ENCODE measurements at regions not wholly inside any gene's neighbourhood (a gene's known extent, or its start where the extent isn't known, plus 50 kb on each side); places are given as distances from the start of the nearest gene placed in this dataset.

DNA sequence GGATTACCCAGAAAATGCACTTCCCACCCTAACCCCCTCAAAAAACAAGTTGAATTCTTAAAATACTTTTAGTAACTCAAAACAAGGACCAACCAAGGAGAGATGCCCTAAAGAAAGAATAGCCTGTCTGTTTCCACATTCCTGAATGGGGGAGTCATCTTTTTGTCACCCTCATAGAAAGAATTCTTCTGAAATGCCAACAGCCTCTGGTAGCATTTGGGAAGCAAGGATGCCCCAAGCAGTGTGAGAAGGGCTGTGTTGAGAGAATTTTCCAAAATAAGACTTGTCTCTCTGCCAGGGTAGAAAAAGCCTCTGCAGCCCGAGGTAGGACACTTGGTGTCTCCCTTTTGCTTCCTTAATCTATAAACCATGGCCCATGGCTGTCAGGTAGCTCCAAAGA lies 173.1 kb upstream of the VCX3A start:
- H3K36me3 Mint-ChIP-seq (ENCODE audit: low read depth), result no peaks in the 10 kb centered on the region
- TF ChIP-seq, protein P1, sequence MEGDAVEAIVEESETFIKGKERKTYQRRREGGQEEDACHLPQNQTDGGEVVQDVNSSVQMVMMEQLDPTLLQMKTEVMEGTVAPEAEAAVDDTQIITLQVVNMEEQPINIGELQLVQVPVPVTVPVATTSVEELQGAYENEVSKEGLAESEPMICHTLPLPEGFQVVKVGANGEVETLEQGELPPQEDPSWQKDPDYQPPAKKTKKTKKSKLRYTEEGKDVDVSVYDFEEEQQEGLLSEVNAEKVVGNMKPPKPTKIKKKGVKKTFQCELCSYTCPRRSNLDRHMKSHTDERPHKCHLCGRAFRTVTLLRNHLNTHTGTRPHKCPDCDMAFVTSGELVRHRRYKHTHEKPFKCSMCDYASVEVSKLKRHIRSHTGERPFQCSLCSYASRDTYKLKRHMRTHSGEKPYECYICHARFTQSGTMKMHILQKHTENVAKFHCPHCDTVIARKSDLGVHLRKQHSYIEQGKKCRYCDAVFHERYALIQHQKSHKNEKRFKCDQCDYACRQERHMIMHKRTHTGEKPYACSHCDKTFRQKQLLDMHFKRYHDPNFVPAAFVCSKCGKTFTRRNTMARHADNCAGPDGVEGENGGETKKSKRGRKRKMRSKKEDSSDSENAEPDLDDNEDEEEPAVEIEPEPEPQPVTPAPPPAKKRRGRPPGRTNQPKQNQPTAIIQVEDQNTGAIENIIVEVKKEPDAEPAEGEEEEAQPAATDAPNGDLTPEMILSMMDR (IDR thresholded peaks at IDR 0.05), result no peak
- H3K4me1 Mint-ChIP-seq, result no peaks in the 10 kb centered on the region
- no peak overlapping the region for H3K27ac Mint-ChIP-seq
- H3K9me3 Mint-ChIP-seq, result no peaks in the 10 kb centered on the region
- no peak overlapping the region for H3K4me3 Mint-ChIP-seq
- H3K27me3 Mint-ChIP-seq (ENCODE audit: low read depth, poor library complexity), result no peaks in the 10 kb centered on the region
- no peak for DNase-seq

DNA sequence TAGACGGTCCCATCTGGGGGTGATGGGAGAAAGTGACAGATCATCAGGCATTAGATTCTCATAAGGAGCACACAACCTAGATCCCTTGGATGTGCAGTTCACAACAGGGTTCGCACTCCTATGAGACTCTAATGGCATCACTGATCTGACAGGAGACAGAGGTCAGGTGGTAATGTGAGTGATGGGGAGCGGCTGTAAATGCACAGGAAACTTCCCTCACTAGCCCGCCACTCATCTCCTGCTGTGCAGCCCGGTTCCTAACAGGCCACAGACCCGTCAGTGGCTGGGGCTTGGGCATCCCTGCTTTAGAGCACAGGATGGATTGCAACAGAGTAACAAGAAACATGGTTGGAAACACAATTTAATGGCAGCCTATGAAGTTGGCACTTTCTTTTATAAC lies 172.6 kb upstream of the VCX3A start:
- Mint-ChIP-seq H3K9me3 (no peaks in the 10 kb centered on the region), H3K4me3 (no peak overlapping the region), H3K27me3 (ENCODE audit: low read depth, poor library complexity) (no peaks in the 10 kb centered on the region), H3K4me1 (no peaks in the 10 kb centered on the region), H3K36me3 (ENCODE audit: low read depth) (no peaks in the 10 kb centered on the region), H3K27ac (no peak overlapping the region)
- TF ChIP-seq, protein P1 (IDR thresholded peaks at IDR 0.05), result no peak
- no peak for DNase-seq

DNA sequence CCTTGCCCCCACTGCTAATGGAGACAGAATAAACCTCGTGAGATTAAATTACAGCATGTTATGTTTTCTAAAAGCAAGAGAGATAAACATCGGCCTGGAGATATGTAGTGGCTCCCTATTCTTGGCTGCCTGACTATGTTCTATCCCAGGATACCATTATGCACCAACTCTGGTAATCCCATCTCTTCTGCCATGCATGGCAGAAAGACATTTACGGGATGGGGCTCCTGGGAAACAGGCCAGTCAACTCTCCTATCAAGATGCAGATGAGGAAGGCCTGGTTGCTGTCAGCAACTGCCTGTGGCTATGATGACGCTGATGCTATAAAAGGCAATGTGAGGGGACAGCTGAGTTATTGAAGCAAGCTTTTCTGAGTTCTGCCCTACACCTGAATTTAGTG lies 166.2 kb upstream of the VCX3A start:
- Mint-ChIP-seq H3K9me3 (no peaks in the 10 kb centered on the region), H3K27ac (no peak overlapping the region), H3K4me3 (no peak overlapping the region), H3K27me3 (ENCODE audit: low read depth, poor library complexity) (no peaks in the 10 kb centered on the region), H3K4me1 (no peaks in the 10 kb centered on the region), H3K36me3 (ENCODE audit: low read depth) (no peaks in the 10 kb centered on the region)
- DNase-seq, result no peak
- TF ChIP-seq, protein P1 (IDR thresholded peaks at IDR 0.05), result no peak

DNA sequence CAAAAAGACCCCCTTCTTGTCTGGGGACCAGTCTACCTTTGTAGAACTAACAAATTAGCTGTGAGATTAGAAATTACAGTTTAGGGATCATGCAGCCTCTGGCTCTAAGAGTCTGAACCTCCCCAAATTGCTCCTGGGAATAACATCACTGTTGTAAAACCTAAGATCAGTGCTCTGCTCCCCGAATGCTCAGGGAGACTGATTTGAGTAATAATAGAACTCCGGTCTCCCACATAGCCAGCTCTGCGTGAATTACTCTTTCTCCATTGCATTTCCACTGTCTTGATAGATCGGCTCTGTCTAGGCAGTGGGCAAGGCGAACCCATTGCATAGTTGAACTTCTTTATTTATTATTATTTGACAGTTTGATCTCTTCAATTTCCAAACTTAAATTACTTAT lies 160.8 kb upstream of the VCX3A start:
- H3K27me3 Mint-ChIP-seq (ENCODE audit: low read depth, poor library complexity), result peaks cover 7% of the 10 kb centered on the region
- no peak for DNase-seq
- H3K9me3 Mint-ChIP-seq, result peaks cover 4% of the 10 kb centered on the region
- TF ChIP-seq, protein P1 (IDR thresholded peaks at IDR 0.05), result no peak
- peaks cover 4% of the 10 kb centered on the region for H3K36me3 Mint-ChIP-seq (ENCODE audit: low read depth)
- peaks cover 29% of the 10 kb centered on the region for H3K4me1 Mint-ChIP-seq
- H3K4me3 Mint-ChIP-seq, result no peak overlapping the region
- no peak overlapping the region for H3K27ac Mint-ChIP-seq

DNA sequence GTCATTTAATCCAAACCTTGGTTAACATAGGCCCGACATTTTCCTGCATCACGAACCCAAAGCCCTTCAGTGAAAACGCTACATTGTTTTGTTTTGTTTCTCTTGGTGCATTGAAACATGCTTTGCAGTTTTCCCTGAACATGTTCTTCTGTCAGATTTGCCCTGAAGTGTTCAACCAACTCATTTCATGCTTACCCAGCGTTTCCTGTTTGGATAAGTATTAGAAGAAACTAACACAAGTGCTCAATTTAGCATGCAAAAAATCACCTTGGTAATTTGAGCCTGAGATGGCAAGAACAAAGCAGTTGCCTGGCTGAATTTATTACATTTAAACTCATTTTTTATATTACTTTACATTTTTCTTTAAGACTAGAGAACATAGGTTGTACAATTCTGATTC lies 160.1 kb upstream of the VCX3A start:
- Mint-ChIP-seq H3K36me3 (ENCODE audit: low read depth) (peaks cover 4% of the 10 kb centered on the region), H3K9me3 (peaks cover 6% of the 10 kb centered on the region), H3K27me3 (ENCODE audit: low read depth, poor library complexity) (peaks cover 7% of the 10 kb centered on the region), H3K4me3 (no peak overlapping the region), H3K27ac (no peak overlapping the region), H3K4me1 (peaks cover 29% of the 10 kb centered on the region)
- DNase-seq, result no peak
- TF ChIP-seq, protein P1 (IDR thresholded peaks at IDR 0.05), result no peak

DNA sequence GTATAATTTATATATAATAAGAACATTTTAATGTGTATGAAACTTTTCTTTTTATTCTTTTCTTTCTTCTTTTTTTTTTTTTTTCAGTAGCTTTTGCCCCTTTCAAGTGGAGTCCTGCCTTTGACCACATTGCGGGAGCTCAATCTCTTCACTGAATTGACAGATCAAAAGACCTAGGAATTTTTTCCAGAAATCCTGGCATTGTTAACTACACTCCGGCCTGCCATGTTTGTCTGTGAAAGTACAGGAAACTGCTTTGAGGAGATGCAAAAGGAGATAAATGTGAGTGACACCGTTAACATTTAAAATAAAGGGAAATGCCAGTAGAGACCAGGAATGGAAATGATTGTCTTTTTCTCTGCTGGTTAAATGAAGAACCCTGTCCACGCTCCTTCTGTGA lies 159.3 kb upstream of the VCX3A start:
- Mint-ChIP-seq H3K9me3 (peaks cover 12% of the 10 kb centered on the region), H3K27me3 (ENCODE audit: low read depth, poor library complexity) (peaks cover 7% of the 10 kb centered on the region), H3K4me1 (peaks cover 29% of the 10 kb centered on the region), H3K36me3 (ENCODE audit: low read depth) (peaks cover 8% of the 10 kb centered on the region), H3K4me3 (no peak overlapping the region), H3K27ac (no peak overlapping the region)
- TF ChIP-seq, protein P1 (IDR thresholded peaks at IDR 0.05), result no peak
- no peak for DNase-seq

Measured in nephron progenitor cell (in vitro differentiated cells).